Nephron (organoid): ENCODE measurements at regions not wholly inside any gene's neighbourhood (a gene's known extent, or its start where the extent isn't known, plus 50 kb on each side); places are given as distances from the start of the nearest gene placed in this dataset.

Experiments used
- H3K27ac Mint-ChIP-seq, 3 experiments: 2 replicates each; pipeline ENCODE4 v1.8.0; 2020; ENCODE audit warnings: mixed read lengths in 3 of 3, mild to moderate bottlenecking in 2 of 3, moderate library complexity in 1 of 3
- H3K27me3 Mint-ChIP-seq: 2 replicates; pipeline ENCODE4 v1.8.0; 2021; ENCODE audit warnings: low read depth, mild to moderate bottlenecking, moderate library complexity, mixed read lengths
- H3K36me3 Mint-ChIP-seq: 2 replicates; pipeline ENCODE4 v1.8.0; 2020; ENCODE audit warnings: low read depth, mixed read lengths
- H3K4me1 Mint-ChIP-seq: 2 replicates; pipeline ENCODE4 v1.8.0; 2020; ENCODE audit warnings: mixed read lengths
- H3K4me3 Mint-ChIP-seq, 3 experiments: 2 replicates each; pipeline ENCODE4 v1.8.0; 2020; ENCODE audit warnings: mild to moderate bottlenecking in 3 of 3, mixed read lengths in 3 of 3, moderate library complexity in 2 of 3
- H3K9me3 Mint-ChIP-seq: 2 replicates; pipeline ENCODE4 v1.8.0; 2020; ENCODE audit warnings: mixed read lengths
- TF ChIP-seq, protein P1 (sequence below), 3 experiments: fragments of 200-600 bp; sonication (generic); IDR thresholded peaks; one replicate each; pipeline ENCODE4 v1.5.0; 2021; ENCODE audit warnings: antibody characterized with exemption in 3 of 3; ENCODE audit not compliant: unreplicated experiment in 3 of 3

DNA sequence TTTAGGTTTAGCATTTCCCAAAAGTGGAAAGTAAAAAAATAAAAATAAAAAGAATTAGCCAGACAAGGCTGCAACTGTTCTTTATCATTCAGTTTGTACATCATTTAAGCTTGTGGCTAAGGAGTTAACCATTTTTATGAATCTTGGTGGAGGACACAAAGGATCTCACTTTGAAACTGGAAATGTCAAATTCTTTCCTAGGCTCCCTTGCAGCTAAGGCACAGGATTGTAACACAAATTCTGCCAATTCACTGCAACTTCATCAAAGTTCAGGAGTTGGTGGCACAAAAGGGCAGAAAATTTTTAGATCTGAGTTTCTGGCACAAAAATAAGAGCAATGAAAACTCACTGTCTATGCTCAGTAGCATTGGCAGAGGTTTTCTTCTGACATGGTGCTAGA lies 211.2 kb upstream of the SYT10 start:
- H3K36me3 Mint-ChIP-seq, result no peaks in the 10 kb centered on the region
- peaks cover 2% of the 10 kb centered on the region for H3K9me3 Mint-ChIP-seq
- H3K4me3 Mint-ChIP-seq, result no peak overlapping the region
- H3K27me3 Mint-ChIP-seq, result no peaks in the 10 kb centered on the region
- H3K27ac Mint-ChIP-seq, result no peak overlapping the region
- TF ChIP-seq, protein P1, sequence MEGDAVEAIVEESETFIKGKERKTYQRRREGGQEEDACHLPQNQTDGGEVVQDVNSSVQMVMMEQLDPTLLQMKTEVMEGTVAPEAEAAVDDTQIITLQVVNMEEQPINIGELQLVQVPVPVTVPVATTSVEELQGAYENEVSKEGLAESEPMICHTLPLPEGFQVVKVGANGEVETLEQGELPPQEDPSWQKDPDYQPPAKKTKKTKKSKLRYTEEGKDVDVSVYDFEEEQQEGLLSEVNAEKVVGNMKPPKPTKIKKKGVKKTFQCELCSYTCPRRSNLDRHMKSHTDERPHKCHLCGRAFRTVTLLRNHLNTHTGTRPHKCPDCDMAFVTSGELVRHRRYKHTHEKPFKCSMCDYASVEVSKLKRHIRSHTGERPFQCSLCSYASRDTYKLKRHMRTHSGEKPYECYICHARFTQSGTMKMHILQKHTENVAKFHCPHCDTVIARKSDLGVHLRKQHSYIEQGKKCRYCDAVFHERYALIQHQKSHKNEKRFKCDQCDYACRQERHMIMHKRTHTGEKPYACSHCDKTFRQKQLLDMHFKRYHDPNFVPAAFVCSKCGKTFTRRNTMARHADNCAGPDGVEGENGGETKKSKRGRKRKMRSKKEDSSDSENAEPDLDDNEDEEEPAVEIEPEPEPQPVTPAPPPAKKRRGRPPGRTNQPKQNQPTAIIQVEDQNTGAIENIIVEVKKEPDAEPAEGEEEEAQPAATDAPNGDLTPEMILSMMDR (IDR thresholded peaks at IDR 0.05; ENCODE audit: unreplicated experiment in 3 of 3), result no peak
- H3K4me1 Mint-ChIP-seq, result no peaks in the 10 kb centered on the region

DNA sequence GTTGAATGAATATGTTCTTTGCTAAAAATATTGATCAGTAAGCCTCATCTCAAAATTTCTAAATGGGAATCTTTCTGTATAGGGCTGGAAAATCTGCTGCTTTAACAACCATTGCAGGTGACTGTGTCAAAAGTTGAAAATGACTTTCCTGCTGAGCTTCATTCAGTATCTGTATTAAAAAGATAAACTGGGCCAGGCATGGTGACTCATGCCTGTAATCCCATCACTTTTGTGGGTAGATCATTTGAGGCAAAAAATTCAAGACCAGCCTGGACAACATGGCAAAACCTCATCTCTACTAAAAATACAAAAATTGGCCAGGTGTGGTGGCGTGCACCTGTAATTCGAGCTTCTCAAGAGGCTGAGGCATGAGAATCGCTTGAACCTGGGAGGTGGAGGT lies 213.7 kb upstream of the SYT10 start:
- TF ChIP-seq, protein P1 (IDR thresholded peaks at IDR 0.05; ENCODE audit: unreplicated experiment in 3 of 3), result no peak
- Mint-ChIP-seq H3K4me1 (no peaks in the 10 kb centered on the region), H3K36me3 (no peaks in the 10 kb centered on the region), H3K27ac (no peak overlapping the region), H3K27me3 (no peaks in the 10 kb centered on the region), H3K4me3 (no peak overlapping the region), H3K9me3 (peaks cover 2% of the 10 kb centered on the region)

DNA sequence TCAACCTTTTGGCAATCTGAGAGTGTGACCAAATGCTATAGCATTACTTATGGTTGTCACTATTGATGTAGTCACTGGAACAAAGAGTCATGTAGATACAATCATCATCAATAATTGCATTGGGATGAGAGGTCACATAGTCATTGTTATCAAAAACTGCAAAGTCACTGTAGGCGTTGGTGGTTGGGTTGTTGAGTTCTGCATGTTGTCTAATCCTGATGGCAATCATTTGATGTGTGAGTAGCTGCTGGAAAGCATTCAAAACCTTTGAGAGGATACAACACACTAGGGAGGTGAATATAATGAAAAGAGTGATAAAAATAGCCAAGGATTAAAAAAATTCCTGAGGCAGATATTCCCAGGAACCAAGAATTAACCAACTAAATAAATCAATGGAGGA lies 214.7 kb upstream of the SYT10 start:
- Mint-ChIP-seq H3K9me3 (peaks cover 2% of the 10 kb centered on the region), H3K27ac (no peak overlapping the region), H3K4me1 (no peaks in the 10 kb centered on the region), H3K4me3 (no peak overlapping the region), H3K36me3 (no peaks in the 10 kb centered on the region), H3K27me3 (no peaks in the 10 kb centered on the region)
- TF ChIP-seq, protein P1 (IDR thresholded peaks at IDR 0.05; ENCODE audit: unreplicated experiment in 3 of 3), result no peak

DNA sequence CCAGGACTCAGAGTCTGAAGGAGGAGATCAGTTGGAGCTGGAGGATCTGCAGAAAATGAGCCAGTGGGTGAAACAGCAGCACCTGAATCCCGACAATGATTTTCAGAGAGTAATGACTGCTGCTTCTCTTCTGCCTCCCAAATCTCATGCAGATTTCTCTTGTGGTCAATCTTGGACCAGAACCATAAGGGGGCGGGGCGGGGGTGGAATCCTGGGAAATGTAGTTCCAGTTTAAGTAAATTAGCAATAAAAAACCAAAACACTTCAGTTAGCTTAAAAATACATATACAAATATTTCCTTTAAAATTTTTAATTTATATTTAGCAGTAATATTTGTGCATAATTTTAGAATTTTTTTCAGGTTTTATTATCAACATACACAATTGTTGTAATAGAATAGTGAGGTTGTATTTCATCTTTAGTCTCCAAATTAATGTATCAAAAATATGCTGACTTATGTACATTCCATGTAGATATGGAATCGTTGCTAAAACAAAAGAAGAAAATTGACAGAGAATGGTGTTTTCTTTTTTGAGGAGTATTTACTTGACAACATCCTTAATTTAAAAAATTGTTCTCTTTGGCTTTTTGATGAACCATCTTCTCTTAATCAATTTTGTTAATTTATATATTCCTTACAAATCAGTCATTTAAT lies 223.5 kb upstream of the SYT10 start:
- H3K27me3 Mint-ChIP-seq, result no peaks in the 10 kb centered on the region
- H3K4me3 Mint-ChIP-seq, result no peak overlapping the region
- H3K27ac Mint-ChIP-seq, result no peak overlapping the region
- H3K36me3 Mint-ChIP-seq, result no peaks in the 10 kb centered on the region
- TF ChIP-seq, protein P1 (IDR thresholded peaks at IDR 0.05; ENCODE audit: unreplicated experiment in 3 of 3), result no peak
- no peaks in the 10 kb centered on the region for H3K9me3 Mint-ChIP-seq
- H3K4me1 Mint-ChIP-seq, result no peaks in the 10 kb centered on the region

DNA sequence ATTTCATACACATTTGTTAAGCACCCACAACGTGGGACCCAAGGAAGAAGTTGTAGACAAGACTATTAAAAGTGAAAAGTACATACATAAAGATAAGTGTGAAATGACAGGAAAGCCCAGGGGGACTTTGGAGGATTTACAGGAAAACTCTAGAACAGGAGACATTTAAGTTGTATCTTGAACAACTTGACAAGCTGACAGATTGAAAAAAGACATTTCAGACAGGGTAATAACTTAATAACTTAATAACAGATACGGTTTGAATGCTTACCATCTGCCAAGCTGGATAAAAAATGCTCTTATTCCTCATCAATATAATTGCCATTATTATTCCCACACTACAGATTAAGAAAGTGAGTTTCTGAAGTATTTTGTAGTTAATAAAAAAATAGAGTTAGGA lies 229.7 kb upstream of the SYT10 start:
- H3K27me3 Mint-ChIP-seq, result no peaks in the 10 kb centered on the region
- H3K9me3 Mint-ChIP-seq, result peaks cover 3% of the 10 kb centered on the region
- no peak overlapping the region for H3K4me3 Mint-ChIP-seq
- no peak overlapping the region for H3K27ac Mint-ChIP-seq
- no peaks in the 10 kb centered on the region for H3K36me3 Mint-ChIP-seq
- H3K4me1 Mint-ChIP-seq, result peaks cover 6% of the 10 kb centered on the region
- TF ChIP-seq, protein P1 (IDR thresholded peaks at IDR 0.05; ENCODE audit: unreplicated experiment in 3 of 3), result no peak

DNA sequence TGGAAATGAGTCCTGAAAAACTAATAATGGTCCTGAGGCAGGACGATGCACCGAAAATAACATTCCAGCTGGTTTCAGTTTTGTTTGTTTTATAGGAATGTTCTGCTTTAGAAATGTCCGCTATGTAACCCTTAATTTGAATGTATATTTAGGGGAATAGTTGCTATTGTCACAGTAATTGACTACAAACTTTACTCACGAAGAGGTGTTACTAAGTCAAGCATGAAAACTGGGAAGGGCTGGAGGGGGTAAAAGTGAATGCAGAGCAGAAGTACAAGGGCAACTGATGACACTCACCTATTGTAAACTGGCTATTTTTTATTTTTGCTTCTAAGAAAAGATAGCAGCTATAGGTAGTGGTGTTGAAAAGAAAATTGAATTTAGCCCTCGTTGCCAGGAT lies 230.7 kb upstream of the SYT10 start:
- Mint-ChIP-seq H3K4me1 (peaks cover 6% of the 10 kb centered on the region), H3K36me3 (no peaks in the 10 kb centered on the region), H3K9me3 (peaks cover 3% of the 10 kb centered on the region), H3K4me3 (no peak overlapping the region), H3K27me3 (no peaks in the 10 kb centered on the region), H3K27ac (no peak overlapping the region)
- TF ChIP-seq, protein P1 (IDR thresholded peaks at IDR 0.05; ENCODE audit: unreplicated experiment in 3 of 3), result no peak
